ENCODE measurements at regions not wholly inside any gene's neighbourhood (a gene's known extent, or its start where the extent isn't known, plus 50 kb on each side); places are given as distances from the start of the nearest gene placed in this dataset.

- intact Hi-C loops (cut with micrococcal nuclease; ENCODE audit: unreplicated experiment), result no loop called here
- TF ChIP-seq CTCF (conservative IDR thresholded peaks at IDR 0.05; ENCODE audit: low read depth, low read length) (no peak), EZH2 (IDR thresholded peaks at IDR 0.05; ENCODE audit: borderline replicate concordance, low read depth, low read length, poor library complexity, severe bottlenecking) (no peak)
- H3K9me3 ChIP-seq (ENCODE audit: low read depth, low read length, poor library complexity, severe bottlenecking), result no peaks in the 10 kb centered on the region
- no TSS peak for BruUV-seq (replicated peaks)
- H3K4me3 ChIP-seq (ENCODE audit: low read depth, low read length, poor library complexity, severe bottlenecking), result no peak overlapping the region
- no peak overlapping the region for H3K27ac ChIP-seq (ENCODE audit: low read depth, low read length, poor library complexity, severe bottlenecking)
- ChIA-PET POLR2A (ENCODE audit: low non-redundant PET) (no interaction called here), CTCF (no interaction called here)
- no peaks in the 10 kb centered on the region for H3K27me3 ChIP-seq (replicated peaks; ENCODE audit: insufficient read depth, low read depth, low read length, poor library complexity)
- peaks cover 24% of the 10 kb centered on the region for H3K4me1 ChIP-seq (ENCODE audit: insufficient read depth, low read length, poor library complexity, severe bottlenecking)
- H3K36me3 ChIP-seq (ENCODE audit: insufficient read depth, low read length, poor library complexity, severe bottlenecking), result no peaks in the 10 kb centered on the region
- no peak for DNase-seq (ENCODE audit: low spot score)
Observed at GRCh38 chr2:145060876-145061275, 541.0 kb upstream of the ZEB2 start.

- H3K27ac ChIP-seq (ENCODE audit: low read depth, low read length, poor library complexity, severe bottlenecking), result peak overlapping the region; percentile 65
- no TSS peak for BruUV-seq (replicated peaks)
- H3K9me3 ChIP-seq (ENCODE audit: low read depth, low read length, poor library complexity, severe bottlenecking), result no peaks in the 10 kb centered on the region
- intact Hi-C loops (cut with micrococcal nuclease; ENCODE audit: unreplicated experiment), result no loop called here
- CTCF ChIA-PET, result no interaction called here
- no peak for DNase-seq (ENCODE audit: low spot score)
- H3K27me3 ChIP-seq (replicated peaks; ENCODE audit: insufficient read depth, low read depth, low read length, poor library complexity), result no peaks in the 10 kb centered on the region
- TF ChIP-seq CTCF (conservative IDR thresholded peaks at IDR 0.05; ENCODE audit: low read depth, low read length) (no peak), EZH2 (IDR thresholded peaks at IDR 0.05; ENCODE audit: borderline replicate concordance, low read depth, low read length, poor library complexity, severe bottlenecking) (no peak)
- H3K4me1 ChIP-seq (ENCODE audit: insufficient read depth, low read length, poor library complexity, severe bottlenecking), result peaks cover 14% of the 10 kb centered on the region
- POLR2A ChIA-PET (ENCODE audit: low non-redundant PET), result no interaction called here
- no peaks in the 10 kb centered on the region for H3K36me3 ChIP-seq (ENCODE audit: insufficient read depth, low read length, poor library complexity, severe bottlenecking)
- H3K4me3 ChIP-seq (ENCODE audit: low read depth, low read length, poor library complexity, severe bottlenecking), result no peak overlapping the region
Observed at GRCh38 chr2:145059914-145060313, 540.0 kb upstream of the ZEB2 start.

GRCh38 chr2:145059343-145059742, 539.4 kb upstream of the ZEB2 start:
- no TSS peak for BruUV-seq (replicated peaks)
- no peak for TF ChIP-seq CTCF (conservative IDR thresholded peaks at IDR 0.05; ENCODE audit: low read depth, low read length)
- TF ChIP-seq EZH2 (IDR thresholded peaks at IDR 0.05; ENCODE audit: borderline replicate concordance, low read depth, low read length, poor library complexity, severe bottlenecking), result no peak
- peak; percentile 63 for DNase-seq (ENCODE audit: low spot score)
- H3K4me1 ChIP-seq (ENCODE audit: insufficient read depth, low read length, poor library complexity, severe bottlenecking), result peaks cover 14% of the 10 kb centered on the region
- peak overlapping the region; percentile 65 for H3K27ac ChIP-seq (ENCODE audit: low read depth, low read length, poor library complexity, severe bottlenecking)
- intact Hi-C loops (cut with micrococcal nuclease; ENCODE audit: unreplicated experiment), result no loop called here
- H3K36me3 ChIP-seq (ENCODE audit: insufficient read depth, low read length, poor library complexity, severe bottlenecking), result no peaks in the 10 kb centered on the region
- H3K4me3 ChIP-seq (ENCODE audit: low read depth, low read length, poor library complexity, severe bottlenecking), result no peak overlapping the region
- H3K9me3 ChIP-seq (ENCODE audit: low read depth, low read length, poor library complexity, severe bottlenecking), result no peaks in the 10 kb centered on the region
- POLR2A ChIA-PET (ENCODE audit: low non-redundant PET), result no interaction called here
- CTCF ChIA-PET, result no interaction called here
- H3K27me3 ChIP-seq (replicated peaks; ENCODE audit: insufficient read depth, low read depth, low read length, poor library complexity), result no peaks in the 10 kb centered on the region
